Fibroblast of pulmonary artery (primary cell): ENCODE measurements at regions not wholly inside any gene's neighbourhood (a gene's known extent, or its start where the extent isn't known, plus 50 kb on each side); places are given as distances from the start of the nearest gene placed in this dataset.

ENCODE experiments used
- DNase-seq: peaks from one replicate; pipeline ENCODE4 v3.0.0-alpha.2; 2010; ENCODE audit warnings: low read depth
- H3K4me3 ChIP-seq: replicated peaks from 2 replicates; pipeline ENCODE4 v1.5.1; 2011; ENCODE audit warnings: low read depth, mild to moderate bottlenecking, control low read depth, low read length, moderate library complexity
- CTCF ChIP-seq: IDR thresholded peaks from 2 replicates; pipeline ENCODE4 v1.5.1; 2011; ENCODE audit warnings: mild to moderate bottlenecking, control low read depth, low read length, inconsistent platforms; ENCODE audit errors: missing control alignments

- no peak for DNase-seq
- no peak for TF ChIP-seq CTCF
- no peak overlapping the region for H3K4me3 ChIP-seq
Measured at GRCh38 chr5:109944461-109944860, 254.7 kb downstream of the MAN2A1 start.

- no peak for DNase-seq
- TF ChIP-seq CTCF = no peak
- H3K4me3 ChIP-seq = no peak overlapping the region
Measured at GRCh38 chr5:109945097-109945678, 255.5 kb downstream of the MAN2A1 start.

GRCh38 chr5:109945723-109946480, 256.2 kb downstream of the MAN2A1 start:
- no peak for TF ChIP-seq CTCF
- DNase-seq = no peak
- H3K4me3 ChIP-seq = no peak overlapping the region

GRCh38 chr5:109946610-109947009, 256.9 kb downstream of the MAN2A1 start:
- TF ChIP-seq CTCF = no peak
- no peak for DNase-seq
- H3K4me3 ChIP-seq = no peak overlapping the region

- DNase-seq = no peak
- TF ChIP-seq CTCF = no peak
Measured at GRCh38 chr5:109947667-109948066, 257.9 kb downstream of the MAN2A1 start.

GRCh38 chr5:109950634-109951033, 260.9 kb downstream of the MAN2A1 start:
- DNase-seq = no peak
- TF ChIP-seq CTCF = no peak
- no peak overlapping the region for H3K4me3 ChIP-seq

More at GRCh38 chr5:109947667-109948066, 257.9 kb downstream of the MAN2A1 start:
- H3K4me3 ChIP-seq = no peak overlapping the region

- TF ChIP-seq CTCF = no peak
- no peak for DNase-seq
- H3K4me3 ChIP-seq = no peak overlapping the region
Measured at GRCh38 chr5:109951348-109951747, 261.6 kb downstream of the MAN2A1 start.
